SJSA1 (cell line): ENCODE measurements at regions not wholly inside any gene's neighbourhood (a gene's known extent, or its start where the extent isn't known, plus 50 kb on each side); places are given as distances from the start of the nearest gene placed in this dataset.

ENCODE experiments used
- DNase-seq, 2 experiments: peaks; one replicate each; pipeline ENCODE4 v3.0.0-alpha.2; 2015 to 2020; ENCODE audit warnings: low spot score in 2 of 2, low read depth in 1 of 2
- H3K27ac ChIP-seq: fragments of 250-450 bp; sonication (Bioruptor Pico); 2 replicates; pipeline ENCODE4 v1.5.1; 2020; ENCODE audit warnings: mild to moderate bottlenecking, moderate library complexity
- H3K27me3 ChIP-seq: fragments of 250-450 bp; sonication (Bioruptor Pico); replicated peaks from 2 replicates; pipeline ENCODE4 v1.5.1; 2020; ENCODE audit warnings: mild to moderate bottlenecking, moderate library complexity
- H3K36me3 ChIP-seq: fragments of 250-450 bp; sonication (Bioruptor Pico); 2 replicates; pipeline ENCODE4 v1.5.1; 2020; ENCODE audit warnings: mild to moderate bottlenecking
- H3K4me1 ChIP-seq: fragments of 250-450 bp; sonication (Bioruptor Pico); replicated peaks from 2 replicates; pipeline ENCODE4 v1.6.1; 2021; ENCODE audit warnings: mild to moderate bottlenecking
- H3K4me3 ChIP-seq: fragments of 250-450 bp; sonication (Bioruptor Pico); 2 replicates; pipeline ENCODE4 v1.5.1; 2020; ENCODE audit warnings: mild to moderate bottlenecking
- H3K9me3 ChIP-seq: fragments of 250-450 bp; sonication (Bioruptor Pico); replicated peaks from 2 replicates; pipeline ENCODE4 v1.5.1; 2020; ENCODE audit warnings: mild to moderate bottlenecking

GRCh38 chrX:8907688-8908087, 106.5 kb upstream of the FAM9A start:
- no peak overlapping the region for H3K27ac ChIP-seq
- H3K36me3 ChIP-seq = no peaks in the 10 kb centered on the region
- H3K9me3 ChIP-seq = no peaks in the 10 kb centered on the region
- H3K4me3 ChIP-seq = no peak overlapping the region
- no peaks in the 10 kb centered on the region for H3K4me1 ChIP-seq
- no peaks in the 10 kb centered on the region for H3K27me3 ChIP-seq
- DNase-seq = no peak

- Histone ChIP-seq H3K27me3 (no peaks in the 10 kb centered on the region), H3K4me3 (no peak overlapping the region), H3K4me1 (no peaks in the 10 kb centered on the region), H3K27ac (no peak overlapping the region), H3K9me3 (no peaks in the 10 kb centered on the region), H3K36me3 (no peaks in the 10 kb centered on the region)
- no peak for DNase-seq
Measured at GRCh38 chrX:8906299-8906938, 105.2 kb upstream of the FAM9A start.

- no peaks in the 10 kb centered on the region for H3K27me3 ChIP-seq
- DNase-seq = no peak
- H3K9me3 ChIP-seq = no peaks in the 10 kb centered on the region
- no peaks in the 10 kb centered on the region for H3K4me1 ChIP-seq
- H3K4me3 ChIP-seq = no peak overlapping the region
- no peak overlapping the region for H3K27ac ChIP-seq
- no peaks in the 10 kb centered on the region for H3K36me3 ChIP-seq
Measured at GRCh38 chrX:8897259-8897658, 96.1 kb upstream of the FAM9A start.

GRCh38 chrX:8890794-8891193, 89.6 kb upstream of the FAM9A start:
- Histone ChIP-seq H3K27me3 (no peaks in the 10 kb centered on the region), H3K27ac (no peak overlapping the region), H3K9me3 (no peaks in the 10 kb centered on the region), H3K4me3 (no peak overlapping the region), H3K36me3 (no peaks in the 10 kb centered on the region), H3K4me1 (no peaks in the 10 kb centered on the region)
- no peak for DNase-seq

DNA sequence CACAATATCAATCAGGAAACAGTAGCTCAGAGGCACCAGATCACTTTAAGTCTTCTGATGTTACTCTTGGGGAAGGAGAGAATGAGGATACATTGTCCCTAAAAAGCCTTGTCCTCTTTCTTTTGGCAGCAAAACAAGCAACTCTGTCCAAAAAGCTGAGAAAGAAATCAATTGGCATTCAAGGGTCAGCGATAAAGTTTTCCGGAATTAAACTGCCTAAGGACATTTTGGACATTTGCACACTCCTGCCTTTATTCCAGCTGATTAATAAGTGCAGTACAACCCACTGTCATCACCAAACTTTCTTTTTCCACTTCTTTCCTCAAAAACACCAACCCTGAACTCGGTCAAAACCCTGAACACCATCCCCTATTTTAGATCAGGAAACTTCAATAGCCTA, 85.8 kb upstream of the FAM9A start:
- Histone ChIP-seq H3K36me3 (no peaks in the 10 kb centered on the region), H3K27ac (no peak overlapping the region), H3K4me3 (no peak overlapping the region), H3K4me1 (no peaks in the 10 kb centered on the region), H3K27me3 (no peaks in the 10 kb centered on the region), H3K9me3 (no peaks in the 10 kb centered on the region)
- DNase-seq = no peak

DNA sequence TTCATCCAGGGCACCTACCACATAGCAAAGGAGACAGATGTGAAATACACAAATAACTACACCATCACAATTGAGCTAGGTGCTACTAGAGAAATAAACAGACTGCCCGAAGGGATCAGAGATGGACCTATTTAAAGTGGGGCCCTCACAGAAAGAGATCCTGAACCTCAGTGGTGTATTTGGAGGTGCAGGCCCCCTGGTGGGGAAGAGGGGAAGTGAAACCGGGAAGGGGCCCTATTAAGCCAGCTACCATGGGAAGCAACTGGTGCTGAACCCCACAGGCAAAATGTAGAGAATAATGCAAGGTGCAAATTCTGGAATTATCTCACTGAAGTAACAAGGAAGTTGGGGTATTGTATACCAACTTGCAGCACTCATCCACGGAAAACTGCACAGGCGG, 78.6 kb upstream of the FAM9A start:
- no peaks in the 10 kb centered on the region for H3K36me3 ChIP-seq
- no peaks in the 10 kb centered on the region for H3K9me3 ChIP-seq

DNA sequence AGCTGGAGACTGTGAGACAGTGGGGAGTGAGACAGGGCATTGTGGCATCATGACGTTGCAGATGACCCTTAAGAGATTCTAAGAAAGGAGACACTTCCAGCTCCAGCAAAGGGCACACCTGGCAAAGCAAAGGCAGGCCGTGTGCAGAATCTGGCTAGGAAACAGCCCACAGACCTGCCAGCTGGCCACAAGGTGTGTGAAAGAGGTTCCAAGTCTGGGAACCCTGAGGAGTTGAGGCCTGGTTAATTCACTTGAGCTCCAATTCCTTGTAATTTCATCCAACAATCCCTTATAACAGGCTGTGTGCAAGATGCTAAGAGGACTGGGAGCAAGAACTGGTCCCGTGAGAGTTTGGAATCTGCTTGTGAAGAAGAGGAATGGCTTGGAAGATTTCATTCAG, 72.8 kb upstream of the FAM9A start:
- no peak overlapping the region for H3K4me3 ChIP-seq
- H3K9me3 ChIP-seq = no peaks in the 10 kb centered on the region

More for the DNA sequence above, 78.6 kb upstream of the FAM9A start:
- H3K4me3 ChIP-seq = no peak overlapping the region
- H3K27me3 ChIP-seq = no peaks in the 10 kb centered on the region
- peak in 1 of 2 experiments; percentile 33 for DNase-seq
- H3K4me1 ChIP-seq = no peaks in the 10 kb centered on the region
- H3K27ac ChIP-seq = no peak overlapping the region

GRCh38 chrX:8873102-8873501, 71.9 kb upstream of the FAM9A start:
- no peak for DNase-seq
- Histone ChIP-seq H3K36me3 (no peaks in the 10 kb centered on the region), H3K4me1 (peaks cover 4% of the 10 kb centered on the region), H3K4me3 (no peak overlapping the region), H3K9me3 (no peaks in the 10 kb centered on the region), H3K27ac (no peak overlapping the region), H3K27me3 (no peaks in the 10 kb centered on the region)

More for the DNA sequence above, 72.8 kb upstream of the FAM9A start:
- no peak overlapping the region for H3K27ac ChIP-seq
- no peaks in the 10 kb centered on the region for H3K27me3 ChIP-seq
- H3K4me1 ChIP-seq = no peaks in the 10 kb centered on the region
- no peaks in the 10 kb centered on the region for H3K36me3 ChIP-seq
- no peak for DNase-seq

DNA sequence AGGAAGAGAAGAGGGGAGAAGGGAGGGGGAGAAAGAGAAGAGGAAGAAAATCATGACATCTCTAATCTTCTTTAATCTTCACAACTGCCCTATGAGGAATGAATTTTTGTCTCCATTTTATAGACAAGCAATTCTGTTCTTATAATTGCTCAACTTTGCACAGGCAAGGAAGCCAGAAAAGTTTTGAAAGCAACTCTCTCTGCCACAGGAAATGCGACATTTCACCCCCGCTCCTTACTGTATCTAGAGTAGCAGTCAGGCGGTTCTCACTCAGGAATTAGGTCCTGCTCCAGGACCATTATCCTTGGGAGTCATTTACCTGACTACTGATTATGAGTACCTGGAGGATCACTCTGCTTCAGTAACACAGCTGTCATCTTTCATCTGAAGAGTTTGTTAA, 69.2 kb upstream of the FAM9A start:
- H3K36me3 ChIP-seq = no peaks in the 10 kb centered on the region
- H3K4me1 ChIP-seq = peaks cover 4% of the 10 kb centered on the region
- H3K27ac ChIP-seq = no peak overlapping the region
- no peak for DNase-seq
- no peak overlapping the region for H3K4me3 ChIP-seq
- no peaks in the 10 kb centered on the region for H3K27me3 ChIP-seq
- no peaks in the 10 kb centered on the region for H3K9me3 ChIP-seq

GRCh38 chrX:8869812-8870211, 68.6 kb upstream of the FAM9A start:
- Histone ChIP-seq H3K27me3 (no peaks in the 10 kb centered on the region), H3K4me3 (no peak overlapping the region), H3K9me3 (no peaks in the 10 kb centered on the region), H3K4me1 (peaks cover 4% of the 10 kb centered on the region), H3K36me3 (no peaks in the 10 kb centered on the region), H3K27ac (no peak overlapping the region)
- DNase-seq = no peak

- 0 out of 2 replicates have a peak overlapping the region, but pooled peaks have one; percentile 17 for H3K27ac ChIP-seq
- H3K4me3 ChIP-seq = no peak overlapping the region
- H3K27me3 ChIP-seq = no peaks in the 10 kb centered on the region
- no peak for DNase-seq
- no peaks in the 10 kb centered on the region for H3K9me3 ChIP-seq
- H3K36me3 ChIP-seq = no peaks in the 10 kb centered on the region
- H3K4me1 ChIP-seq = peaks cover 4% of the 10 kb centered on the region
Measured at GRCh38 chrX:8868906-8869305, 67.7 kb upstream of the FAM9A start.

DNA sequence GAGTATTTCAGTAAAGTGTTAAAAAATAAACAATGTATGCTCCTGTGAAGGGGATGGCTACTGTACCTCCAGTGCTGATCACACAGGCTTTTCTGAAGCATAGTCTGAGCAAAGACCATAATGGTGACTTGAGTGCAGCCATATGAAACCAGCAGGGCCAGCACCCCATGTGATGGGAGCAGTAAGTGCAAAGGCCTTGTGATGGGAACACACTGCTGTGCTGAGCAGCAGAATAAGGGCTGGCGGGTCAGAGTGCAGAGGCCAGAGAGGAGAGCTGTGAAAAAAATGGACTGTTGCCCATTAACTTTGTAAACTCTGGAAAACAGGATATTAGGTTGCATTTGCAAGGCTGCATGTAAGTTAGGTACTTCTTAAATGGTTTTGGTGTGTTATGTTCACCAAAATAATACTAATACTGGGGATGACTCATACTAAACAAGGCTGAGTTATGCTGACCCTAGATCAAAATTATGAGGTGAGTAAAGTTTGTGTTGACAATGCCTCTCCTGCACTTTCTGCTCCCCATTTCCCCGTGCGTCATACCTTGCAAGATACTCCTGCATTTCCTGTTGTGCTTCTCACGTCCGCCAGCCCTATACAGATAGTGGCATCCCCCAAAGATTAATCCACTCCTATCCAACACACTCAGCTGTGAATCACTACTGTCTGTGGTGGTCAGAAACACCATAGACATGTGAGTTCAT, 67.0 kb upstream of the FAM9A start:
- 0 out of 2 replicates have a peak overlapping the region, but pooled peaks have one; percentile 17 for H3K27ac ChIP-seq
- peak; percentile 15 to 39 for DNase-seq

GRCh38 chrX:8867406-8867805, 66.2 kb upstream of the FAM9A start:
- Histone ChIP-seq H3K27ac (no peak overlapping the region), H3K27me3 (no peaks in the 10 kb centered on the region), H3K4me3 (no peak overlapping the region), H3K9me3 (no peaks in the 10 kb centered on the region), H3K4me1 (peaks cover 4% of the 10 kb centered on the region), H3K36me3 (no peaks in the 10 kb centered on the region)
- DNase-seq = no peak

More for the DNA sequence above, 67.0 kb upstream of the FAM9A start:
- Histone ChIP-seq H3K4me3 (no peak overlapping the region), H3K9me3 (no peaks in the 10 kb centered on the region), H3K4me1 (peaks cover 4% of the 10 kb centered on the region), H3K27me3 (no peaks in the 10 kb centered on the region), H3K36me3 (no peaks in the 10 kb centered on the region)

DNA sequence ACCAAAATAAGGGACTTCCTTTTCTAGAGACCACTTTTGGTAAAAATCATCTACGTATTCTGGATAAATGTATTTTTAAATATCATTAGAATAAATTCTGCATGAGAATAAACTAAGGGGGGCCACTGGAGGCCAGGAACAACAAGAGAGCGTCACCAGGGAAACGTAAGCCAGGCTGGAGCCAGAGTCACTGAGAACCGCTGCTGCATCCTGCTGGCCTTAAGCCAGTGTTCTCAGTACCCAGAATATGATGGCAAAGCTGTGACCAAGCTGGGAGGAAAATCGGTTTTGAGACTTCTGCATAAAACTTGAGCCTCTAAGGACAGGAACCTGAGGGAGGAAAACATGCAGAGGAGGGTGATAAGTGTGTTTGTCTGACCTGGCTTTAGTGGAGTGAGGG, 63.0 kb upstream of the FAM9A start:
- H3K4me3 ChIP-seq = no peak overlapping the region
- peaks cover 4% of the 10 kb centered on the region for H3K4me1 ChIP-seq
- H3K27me3 ChIP-seq = no peaks in the 10 kb centered on the region
- no peaks in the 10 kb centered on the region for H3K36me3 ChIP-seq
- H3K9me3 ChIP-seq = no peaks in the 10 kb centered on the region
- DNase-seq = no peak
- no peak overlapping the region for H3K27ac ChIP-seq
